ENCODE measurements at regions not wholly inside any gene's neighbourhood (a gene's known extent, or its start where the extent isn't known, plus 50 kb on each side); places are given as distances from the start of the nearest gene placed in this dataset.

GRCh38 chr6:113701552-113702254, 155.4 kb upstream of the MARCKS start:
- FAIRE-seq: no peak
- Histone ChIP-seq H3K4me1 (peaks cover 15% of the 10 kb centered on the region), H3K9me3 (no peaks in the 10 kb centered on the region), H3K27ac (no peak overlapping the region), H3K4me2 (no peak overlapping the region), H3K4me3 (no peak overlapping the region)
- no peak for ATAC-seq
- TF ChIP-seq FOSL2 (IDR thresholded peaks at IDR 0.05): no peak
- no peak for TF ChIP-seq FOSL2 (CRISPR knock-in tag; IDR thresholded peaks at IDR 0.05)
- TF ChIP-seq E2F6 (IDR thresholded peaks at IDR 0.05; ENCODE audit: borderline replicate concordance, low read depth): no peak
- no peak for TF ChIP-seq FOSB (CRISPR knock-in tag; IDR thresholded peaks at IDR 0.05)
- no peak for TF ChIP-seq CBX8 (IDR thresholded peaks at IDR 0.05)
- no peak for TF ChIP-seq ZNF302 (CRISPR knock-in tag; IDR thresholded peaks at IDR 0.05)
- TF ChIP-seq MYC (IDR thresholded peaks at IDR 0.05; ENCODE audit: borderline replicate concordance, low read length): no peak
- TF ChIP-seq CHD4 (IDR thresholded peaks at IDR 0.05; ENCODE audit: borderline replicate concordance): no peak
- TF ChIP-seq HEYL (CRISPR knock-in tag; IDR thresholded peaks at IDR 0.05): no peak
- no peak for TF ChIP-seq ZC3H11A (IDR thresholded peaks at IDR 0.05)
- TF ChIP-seq CEBPB (IDR thresholded peaks at IDR 0.05): no peak
- no peak for TF ChIP-seq ESRRA (IDR thresholded peaks at IDR 0.05; ENCODE audit: borderline replicate concordance, low read length)
- no peak for TF ChIP-seq KDM5A (IDR thresholded peaks at IDR 0.05)
- no peak for TF ChIP-seq TFCP2L1 (CRISPR knock-in tag; IDR thresholded peaks at IDR 0.05)
- TF ChIP-seq ATOH8 (CRISPR knock-in tag; IDR thresholded peaks at IDR 0.05; ENCODE audit: low read depth): no peak
- no peak for TF ChIP-seq HMGXB4 (CRISPR knock-in tag; IDR thresholded peaks at IDR 0.05; ENCODE audit: borderline replicate concordance)
- POLR2A ChIA-PET: no interaction called here
- WGBS (ENCODE audit: missing lambda C conversion rate): 78% methylated on average over 4 of the region's 4 CpGs
- DNase-seq (ENCODE audit: low read depth in 1 of 2, low spot score in 1 of 2): no peak
- CTCF ChIA-PET: no interaction called here

- no peak for ATAC-seq
- H3K4me3 ChIP-seq: no peak overlapping the region
- no peaks in the 10 kb centered on the region for H3K9me3 ChIP-seq
- ChIA-PET CTCF (no interaction called here), POLR2A (no interaction called here)
- WGBS (ENCODE audit: missing lambda C conversion rate): 93% methylated on average over 2 of the region's 3 CpGs
- no peak overlapping the region for H3K27ac ChIP-seq
- FAIRE-seq: no peak
- H3K4me1 ChIP-seq: no peaks in the 10 kb centered on the region
- DNase-seq (ENCODE audit: low read depth in 1 of 2, low spot score in 1 of 2): no peak
- no peak overlapping the region for H3K4me2 ChIP-seq
- no peak for TF ChIP-seq CBX8 (IDR thresholded peaks at IDR 0.05)
- TF ChIP-seq RCOR1 (IDR thresholded peaks at IDR 0.05; ENCODE audit: low read depth, low read length): no peak
- no peak for TF ChIP-seq NFE2L2 (conservative IDR thresholded peaks at IDR 0.05; ENCODE audit: low read length)
- no peak for TF ChIP-seq ELK1 (IDR thresholded peaks at IDR 0.05; ENCODE audit: low read depth, low read length)
- no peak for TF ChIP-seq CTCF (IDR thresholded peaks at IDR 0.05)
- no peak for TF ChIP-seq FOXS1 (CRISPR knock-in tag; IDR thresholded peaks at IDR 0.05)
- no peak for TF ChIP-seq E2F6 (IDR thresholded peaks at IDR 0.05; ENCODE audit: borderline replicate concordance, low read depth)
- TF ChIP-seq ESRRA (IDR thresholded peaks at IDR 0.05; ENCODE audit: borderline replicate concordance, low read length): no peak
- TF ChIP-seq RAD21 (conservative IDR thresholded peaks at IDR 0.05 in 1 of 2, IDR thresholded peaks at IDR 0.05 in 1 of 2): no peak
- no peak for TF ChIP-seq HOXB13 (CRISPR knock-in tag; IDR thresholded peaks at IDR 0.05; ENCODE audit: low read depth)
- TF ChIP-seq SREBF2 (IDR thresholded peaks at IDR 0.05): no peak
- no peak for TF ChIP-seq JUN (IDR thresholded peaks at IDR 0.05)
- no peak for TF ChIP-seq HOXB5 (CRISPR knock-in tag; IDR thresholded peaks at IDR 0.05)
- no peak for TF ChIP-seq NR3C1 (IDR thresholded peaks at IDR 0.05)
- no peak for TF ChIP-seq PHF8 (IDR thresholded peaks at IDR 0.05; ENCODE audit: borderline replicate concordance, low read depth)
Measured at GRCh38 chr6:113707194-113707593, 150.0 kb upstream of the MARCKS start.

Measured in A549 (cell line).